B cell (primary cell): ENCODE measurements at regions not wholly inside any gene's neighbourhood (a gene's known extent, or its start where the extent isn't known, plus 50 kb on each side); places are given as distances from the start of the nearest gene placed in this dataset.

ENCODE experiments used
- ATAC-seq: fragments of 200-7000 bp; cut with Tn5 transposase; one replicate; pipeline ENCODE4 v1.10.0; 2021; ENCODE audit warnings: low read depth, mild to moderate bottlenecking, moderate number of reproducible peaks, moderate library complexity
- CTCF ChIA-PET: fragments of 350-600 bp; sonication (Branson Sonifier 250); formaldehyde crosslinking; loops from one replicate; lab custom pipeline; 2021; ENCODE audit warnings: antibody characterized with exemption, inconsistent platforms; lab: Charles Lee
- POLR2A ChIA-PET: fragments of 350-600 bp; sonication (Branson Sonifier 250); formaldehyde crosslinking; loops from one replicate; lab custom pipeline; 2021; ENCODE audit warnings: antibody characterized with exemption; lab: Charles Lee
- DNase-seq: peaks from one replicate; pipeline ENCODE4 v3.0.0; 2013
- H2AFZ ChIP-seq: 2 replicates; pipeline ENCODE4 v1.6.1; 2012; ENCODE audit warnings: mild to moderate bottlenecking, low read depth, low read length; ENCODE audit not compliant: insufficient read depth, poor library complexity, severe bottlenecking
- H3K27ac ChIP-seq, 2 donors: 1 replicate in 1 of 2; 2 replicates in 1 of 2; pipeline ENCODE4 v1.5.1; 2012 to 2013; ENCODE audit warnings: low read length in 2 of 2, mild to moderate bottlenecking in 2 of 2, moderate library complexity in 1 of 2
- H3K27me3 ChIP-seq, 4 experiments: fragments of 200-600 bp in 1 of 4; sonication (generic) in 1 of 4; replicated peaks in 1 of 4; 1 replicate in 2 of 4; 2 replicates in 2 of 4; pipeline versions ENCODE4 v1.6.1 to v1.7.0; 2013 to 2016; ENCODE audit warnings: low read length in 3 of 4, mild to moderate bottlenecking in 2 of 4, mixed read lengths in 1 of 4, moderate library complexity in 1 of 4; ENCODE audit not compliant: insufficient read depth in 4 of 4, control insufficient read depth in 3 of 4; ENCODE audit errors: control extremely low read depth in 1 of 4
- H3K36me3 ChIP-seq, 2 experiments: replicated peaks in 1 of 2; 1 replicate in 1 of 2; 2 replicates in 1 of 2; pipeline versions ENCODE4 v1.6.1 to v1.7.1; 2013; ENCODE audit warnings: low read length in 1 of 2; ENCODE audit not compliant: insufficient read depth in 2 of 2, control insufficient read depth in 1 of 2; ENCODE audit errors: control extremely low read depth in 1 of 2, extremely low read depth in 1 of 2
- H3K4me1 ChIP-seq, 2 donors: fragments of 200-600 bp in 1 of 2; sonication (generic) in 1 of 2; 1 replicate in 1 of 2; 2 replicates in 1 of 2; pipeline versions ENCODE4 v1.5.1 to v1.6.1; 2013 to 2017; ENCODE audit warnings: low read length in 2 of 2; ENCODE audit not compliant: control insufficient read depth in 2 of 2, insufficient read depth in 2 of 2
- H3K4me2 ChIP-seq: replicated peaks from 2 replicates; pipeline ENCODE3; 2012; ENCODE audit warnings: mild to moderate bottlenecking, low read depth, low read length; ENCODE audit not compliant: poor library complexity, severe bottlenecking
- H3K4me3 ChIP-seq, 5 experiments: fragments of 200-600 bp in 1 of 5; sonication (generic) in 1 of 5; 1 replicate in 3 of 5; 2 replicates in 2 of 5; pipeline versions ENCODE4 v1.5.1 to v1.7.0; 2011 to 2016; ENCODE audit warnings: low read length in 4 of 5, mild to moderate bottlenecking in 4 of 5, low read depth in 2 of 5, control low read depth in 1 of 5, moderate library complexity in 1 of 5; ENCODE audit not compliant: insufficient read depth in 1 of 5; ENCODE audit errors: control extremely low read depth in 1 of 5, extremely low read depth in 1 of 5
- H3K79me2 ChIP-seq: fragments of 200-600 bp; sonication (generic); one replicate; pipeline ENCODE4 v1.6.0; 2016; ENCODE audit warnings: low read length; ENCODE audit not compliant: control insufficient read depth, insufficient read depth
- H3K9ac ChIP-seq: fragments of 200-600 bp; sonication (generic); 2 replicates; pipeline ENCODE4 v1.6.1; 2017; ENCODE audit warnings: mild to moderate bottlenecking, low read length, moderate library complexity
- H3K9me3 ChIP-seq, 3 donors: one replicate each; pipeline versions ENCODE4 v1.6.1 to v1.7.1; 2013; ENCODE audit warnings: low read length in 2 of 3; ENCODE audit not compliant: control insufficient read depth in 2 of 3, insufficient read depth in 1 of 3; ENCODE audit errors: control extremely low read depth in 1 of 3
- H4K20me1 ChIP-seq: 2 replicates; pipeline ENCODE4 v1.6.0; 2012; ENCODE audit warnings: mild to moderate bottlenecking, low read length; ENCODE audit not compliant: insufficient read depth, control insufficient read depth, poor library complexity, severe bottlenecking
- H3K27ac Mint-ChIP-seq: one replicate; pipeline ENCODE4 v1.8.0; 2021; ENCODE audit warnings: mixed read lengths
- H3K27me3 Mint-ChIP-seq: one replicate; pipeline ENCODE4 v1.8.0; 2021; ENCODE audit warnings: mixed read lengths
- H3K4me1 Mint-ChIP-seq: one replicate; pipeline ENCODE4 v1.8.0; 2021; ENCODE audit warnings: mixed read lengths
- H3K4me3 Mint-ChIP-seq: one replicate; pipeline ENCODE4 v1.8.0; 2021; ENCODE audit warnings: mixed read lengths
- H3K9me3 Mint-ChIP-seq: one replicate; pipeline ENCODE4 v1.8.0; 2022; ENCODE audit warnings: mixed read lengths; ENCODE audit not compliant: insufficient read depth
- EZH2 ChIP-seq: IDR thresholded peaks from 2 replicates; pipeline ENCODE4 v1.6.1; 2012; ENCODE audit warnings: borderline replicate concordance, low read depth, mild to moderate bottlenecking, moderate library complexity, low read length; ENCODE audit not compliant: insufficient read depth, poor library complexity, severe bottlenecking
- WGBS: methylation state at CpG from one replicate; pipeline ENCODE4 v1.1.5; 2013; ENCODE audit warnings: missing lambda C conversion rate; ENCODE audit not compliant: insufficient coverage; 5-methylcytosine and 5-hydroxymethylcytosine counted together
- intact Hi-C: fragments of 100-400 bp; cut with micrococcal nuclease; formaldehyde crosslinking; loops from one replicate; pipeline ENCODE4 v1.10.0; 2022
- TF ChIP-seq, protein P1 (sequence below): fragments of 200-600 bp; IDR thresholded peaks from one replicate; pipeline ENCODE4 v1.8.0; 2022; ENCODE audit warnings: antibody characterized with exemption, mild to moderate bottlenecking

DNA sequence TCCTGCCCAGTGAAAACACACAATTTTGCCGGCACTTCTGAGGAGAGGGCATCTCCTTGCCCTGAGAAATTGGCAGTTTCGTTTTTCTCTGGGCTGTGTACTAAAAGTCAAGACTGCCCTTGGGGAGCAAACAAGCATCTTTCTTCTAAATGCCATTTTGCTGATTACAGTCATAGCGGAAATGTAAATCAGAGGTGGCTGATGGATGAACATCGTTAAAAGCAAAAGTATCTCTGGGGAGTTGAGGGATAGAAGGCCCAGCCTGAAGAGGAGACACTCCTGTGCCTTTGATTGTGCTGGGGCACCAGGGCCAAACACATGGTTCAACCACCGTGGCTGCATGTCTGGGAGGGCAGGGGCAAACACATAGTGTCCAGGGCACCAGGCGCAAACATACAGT lies 49.8 kb downstream of the ABCC12 start:
- TF ChIP-seq EZH2: no peak
- TF ChIP-seq, protein P1, sequence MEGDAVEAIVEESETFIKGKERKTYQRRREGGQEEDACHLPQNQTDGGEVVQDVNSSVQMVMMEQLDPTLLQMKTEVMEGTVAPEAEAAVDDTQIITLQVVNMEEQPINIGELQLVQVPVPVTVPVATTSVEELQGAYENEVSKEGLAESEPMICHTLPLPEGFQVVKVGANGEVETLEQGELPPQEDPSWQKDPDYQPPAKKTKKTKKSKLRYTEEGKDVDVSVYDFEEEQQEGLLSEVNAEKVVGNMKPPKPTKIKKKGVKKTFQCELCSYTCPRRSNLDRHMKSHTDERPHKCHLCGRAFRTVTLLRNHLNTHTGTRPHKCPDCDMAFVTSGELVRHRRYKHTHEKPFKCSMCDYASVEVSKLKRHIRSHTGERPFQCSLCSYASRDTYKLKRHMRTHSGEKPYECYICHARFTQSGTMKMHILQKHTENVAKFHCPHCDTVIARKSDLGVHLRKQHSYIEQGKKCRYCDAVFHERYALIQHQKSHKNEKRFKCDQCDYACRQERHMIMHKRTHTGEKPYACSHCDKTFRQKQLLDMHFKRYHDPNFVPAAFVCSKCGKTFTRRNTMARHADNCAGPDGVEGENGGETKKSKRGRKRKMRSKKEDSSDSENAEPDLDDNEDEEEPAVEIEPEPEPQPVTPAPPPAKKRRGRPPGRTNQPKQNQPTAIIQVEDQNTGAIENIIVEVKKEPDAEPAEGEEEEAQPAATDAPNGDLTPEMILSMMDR: no peak
- Histone ChIP-seq H3K27ac (no peak overlapping the region), H2AFZ (no peak overlapping the region), H3K36me3 (no peaks in the 10 kb centered on the region), H3K9me3 (no peaks in the 10 kb centered on the region), H3K27me3 (peaks cover 0 to 12% (median 0%) of the 10 kb centered on the region in 4 experiments), H4K20me1 (no peaks in the 10 kb centered on the region), H3K4me1 (no peaks in the 10 kb centered on the region), H3K4me2 (no peak overlapping the region), H3K79me2 (no peaks in the 10 kb centered on the region), H3K4me3 (no peak overlapping the region), H3K9ac (no peak overlapping the region)
- no peak for DNase-seq
- intact Hi-C loops: no loop called here
- 81% methylated on average over 6 of the region's 6 CpGs for WGBS
- no peaks in the 10 kb centered on the region for H3K4me1 Mint-ChIP-seq
- H3K4me3 Mint-ChIP-seq: no peak overlapping the region
- CTCF ChIA-PET: no interaction called here
- H3K27me3 Mint-ChIP-seq: peaks cover 15% of the 10 kb centered on the region
- no peaks in the 10 kb centered on the region for H3K9me3 Mint-ChIP-seq
- POLR2A ChIA-PET: no interaction called here
- H3K27ac Mint-ChIP-seq: no peak overlapping the region
- no peak for ATAC-seq

GRCh38 chr16:48105456-48105855 lies 50.3 kb downstream of the ABCC12 start:
- Mint-ChIP-seq H3K4me1 (no peaks in the 10 kb centered on the region), H3K9me3 (no peaks in the 10 kb centered on the region), H3K27ac (no peak overlapping the region), H3K27me3 (peaks cover 15% of the 10 kb centered on the region), H3K4me3 (no peak overlapping the region)
- Histone ChIP-seq H4K20me1 (no peaks in the 10 kb centered on the region), H3K27me3 (peaks cover 0 to 12% (median 0%) of the 10 kb centered on the region in 4 experiments), H3K4me3 (no peak overlapping the region), H2AFZ (no peak overlapping the region), H3K36me3 (no peaks in the 10 kb centered on the region), H3K4me2 (no peak overlapping the region), H3K4me1 (no peaks in the 10 kb centered on the region), H3K79me2 (no peaks in the 10 kb centered on the region), H3K9me3 (no peaks in the 10 kb centered on the region), H3K9ac (no peak overlapping the region), H3K27ac (no peak overlapping the region)
- 89% methylated on average over 3 of the region's 4 CpGs for WGBS
- ChIA-PET POLR2A (no interaction called here), CTCF (no interaction called here)
- intact Hi-C loops: no loop called here
- TF ChIP-seq, protein P1: no peak
- no peak for TF ChIP-seq EZH2
- no peak for ATAC-seq
- no peak for DNase-seq
